Endometrial microvascular endothelial cells (primary cell): ENCODE measurements at regions not wholly inside any gene's neighbourhood (a gene's known extent, or its start where the extent isn't known, plus 50 kb on each side); places are given as distances from the start of the nearest gene placed in this dataset.

Experiments used
- in situ Hi-C: cut with HindIII; loops from 2 replicates; pipeline ENCODE4 v1.10.0; 2017; ENCODE audit warnings: low sequenced_read_pairs, low pct_unique_long_range_greater_than_20kb; ENCODE audit errors: inconsistent ontology term

DNA sequence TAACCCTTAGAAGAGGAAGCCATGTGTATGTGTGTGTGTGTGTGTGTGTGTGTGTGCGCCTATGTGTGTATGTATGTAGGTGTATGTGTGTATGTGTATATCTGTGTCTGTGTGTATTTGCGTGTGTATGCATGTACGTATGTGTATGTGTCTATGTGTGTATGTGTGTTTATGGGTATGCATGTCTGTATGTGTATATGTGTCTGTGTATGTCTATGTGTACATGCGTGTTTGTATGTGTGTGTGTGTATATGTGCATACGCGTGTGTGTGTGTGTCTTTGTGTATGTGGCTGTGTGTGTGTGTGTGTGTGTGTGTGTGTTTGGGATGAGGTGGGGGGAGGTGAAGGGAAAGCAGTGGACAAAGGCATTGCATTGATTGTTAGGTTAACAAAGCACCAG, 380.2 kb downstream of the HRH4 start:
- in situ Hi-C loops, result no loop called here

DNA sequence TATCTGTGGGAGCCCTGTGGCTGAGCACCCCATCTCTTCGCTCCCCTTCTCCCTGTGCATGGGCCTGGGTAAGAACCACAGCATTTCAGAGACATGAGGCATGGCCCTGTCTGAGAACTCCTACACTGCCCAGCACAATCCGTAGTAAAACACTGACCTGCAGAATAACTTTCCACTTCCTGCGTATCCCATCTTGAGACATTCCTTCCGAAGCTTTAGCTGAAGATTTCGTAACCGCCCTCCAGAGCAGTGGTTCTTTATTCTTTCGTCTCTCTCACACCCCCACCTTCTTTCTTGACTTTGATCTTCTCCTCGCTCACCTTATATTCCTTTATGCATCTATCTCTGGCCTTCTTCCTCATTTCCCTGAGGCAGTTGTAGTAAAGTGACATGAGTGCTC, 381.1 kb downstream of the HRH4 start:
- in situ Hi-C loops, result no loop called here

DNA sequence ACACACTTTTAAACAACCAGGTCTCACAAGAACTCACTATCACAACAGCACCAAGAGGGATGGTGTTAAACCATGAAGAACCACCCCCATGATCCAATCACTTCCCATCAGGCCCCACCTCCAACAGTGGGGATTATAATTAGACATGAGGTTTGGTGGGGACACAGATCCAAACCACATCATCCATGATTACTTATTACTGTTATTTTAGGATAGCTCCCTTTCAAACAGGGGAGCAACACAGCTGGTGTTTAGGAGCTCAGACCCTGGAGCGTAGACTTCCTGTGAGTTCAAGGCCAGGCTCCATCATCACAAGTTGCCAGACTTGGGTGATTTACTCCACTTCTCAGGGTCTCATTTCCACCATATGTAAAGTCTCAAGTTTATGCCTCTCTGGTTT, 382.7 kb downstream of the HRH4 start:
- in situ Hi-C loops, result no loop called here

DNA sequence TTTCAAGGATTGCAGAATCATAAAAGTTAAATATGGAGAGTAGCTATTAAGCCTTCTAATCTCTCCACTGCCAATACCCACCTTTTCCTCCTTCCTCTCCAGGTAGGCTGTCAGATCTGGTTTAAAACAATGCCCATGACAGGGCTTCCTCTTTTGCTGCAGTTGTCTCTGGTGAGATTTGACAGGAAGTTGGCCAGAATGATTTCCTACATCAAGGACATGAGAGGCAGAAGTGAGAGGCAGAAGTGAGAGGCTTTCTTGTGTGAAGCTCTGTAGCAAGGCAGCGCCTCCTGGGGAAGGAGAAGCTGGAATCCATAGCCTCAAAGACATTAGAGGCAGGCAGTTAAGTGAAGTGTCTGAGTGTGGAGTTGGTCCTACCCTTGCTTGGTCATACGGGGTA, 385.7 kb downstream of the HRH4 start:
- in situ Hi-C loops, result no loop called here

DNA sequence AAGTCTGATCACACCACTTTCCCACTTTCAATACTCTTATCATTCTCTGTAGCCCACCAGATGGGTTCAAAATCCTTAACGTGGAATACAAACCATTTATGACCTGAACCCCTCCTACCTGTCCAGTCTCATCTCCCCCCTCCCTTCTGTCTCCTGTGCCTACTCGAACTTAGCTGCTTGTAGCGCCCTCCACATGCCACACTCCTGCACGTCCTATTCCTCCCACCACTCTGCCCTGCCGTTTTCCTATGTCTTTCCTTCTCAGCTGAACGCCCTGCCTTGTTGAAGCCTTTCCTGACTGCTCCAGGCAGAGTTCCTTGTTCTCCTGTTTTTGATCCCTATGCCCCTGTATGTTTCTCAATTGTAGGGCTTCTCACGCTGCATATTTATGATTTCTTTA, 390.1 kb downstream of the HRH4 start:
- in situ Hi-C loops, result no loop called here

DNA sequence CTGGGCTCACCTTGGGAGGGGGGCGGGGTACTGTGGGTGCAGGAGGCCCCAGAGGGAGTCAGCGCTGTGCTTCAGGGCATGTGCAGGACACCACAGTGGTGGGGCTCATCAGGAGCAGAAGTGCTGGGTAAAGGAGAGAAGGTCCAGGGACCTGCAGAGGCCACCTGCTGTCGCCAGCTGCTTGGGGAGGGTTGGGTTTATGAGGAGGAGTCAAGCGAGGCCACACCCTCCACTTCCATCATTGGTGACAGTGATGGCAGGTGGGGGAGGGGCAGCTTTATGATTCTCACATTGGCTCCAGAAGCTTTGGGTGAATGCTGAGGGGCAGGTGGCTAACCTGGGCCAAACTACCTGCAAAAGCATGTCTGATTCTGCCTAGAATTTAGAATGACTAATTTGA, 392.6 kb downstream of the HRH4 start:
- in situ Hi-C loops, result no loop called here

DNA sequence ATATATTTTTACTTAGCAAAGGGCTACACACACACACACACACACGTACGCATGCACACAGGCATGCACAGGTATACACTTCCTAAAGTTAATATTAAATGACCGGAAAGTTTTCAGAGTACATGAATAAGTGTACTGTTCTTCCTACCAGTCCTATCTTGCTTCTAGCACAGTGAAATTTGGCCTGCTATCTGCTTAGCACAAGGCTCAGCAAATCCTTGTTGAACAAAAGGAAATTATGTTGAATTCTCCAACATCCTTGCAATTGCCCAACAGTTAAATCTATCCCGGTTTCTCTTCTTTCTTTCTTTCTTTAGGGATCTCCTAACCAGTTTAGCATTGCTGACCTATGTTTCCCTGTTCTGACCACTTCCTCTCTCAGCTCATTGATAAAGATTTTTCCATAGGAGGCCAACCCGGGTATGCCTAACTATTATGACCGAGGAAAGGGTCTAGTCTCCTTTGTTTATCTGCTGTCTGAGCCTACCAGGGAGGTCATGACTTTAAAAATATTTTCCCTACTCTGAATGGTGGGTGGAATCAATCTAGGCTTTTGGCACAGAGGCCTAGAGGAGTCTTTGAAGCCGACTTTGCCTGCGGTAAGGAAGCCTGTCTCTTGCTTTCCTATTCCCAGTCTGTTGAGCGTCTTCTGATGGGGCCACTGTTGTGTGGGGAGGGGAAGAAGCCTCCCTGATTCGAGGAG, 400.7 kb downstream of the HRH4 start:
- in situ Hi-C loops, result no loop called here

DNA sequence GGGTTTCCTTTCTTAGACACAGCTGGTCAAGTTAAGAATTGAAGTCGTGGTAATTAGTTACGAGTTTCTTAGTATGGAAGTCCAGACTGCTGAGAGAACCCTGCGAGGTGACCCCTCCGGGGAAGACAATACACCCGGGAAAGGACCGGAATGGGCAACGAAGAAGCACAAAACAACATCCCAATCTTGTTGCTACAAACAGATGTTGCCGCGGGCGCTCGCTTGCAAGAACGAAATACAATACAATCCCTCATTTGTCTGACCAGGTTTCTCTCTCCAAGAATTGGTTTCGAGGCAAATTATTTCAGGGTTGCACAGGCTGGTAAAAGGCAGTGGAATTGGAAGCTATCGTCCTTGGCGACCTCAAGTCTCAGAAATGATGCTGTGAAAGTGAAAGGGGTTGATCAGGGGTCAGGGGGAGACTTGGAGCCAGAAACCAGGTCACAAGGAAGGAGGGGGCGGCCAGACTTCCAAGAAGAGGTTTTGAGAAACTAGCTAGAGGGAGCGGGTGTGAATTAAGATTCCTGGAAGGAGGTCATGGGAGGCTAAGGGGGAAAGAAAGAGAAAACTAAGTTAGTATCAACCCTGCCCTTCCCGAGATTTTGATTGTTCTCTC, 401.9 kb downstream of the HRH4 start:
- in situ Hi-C loops, result no loop called here

DNA sequence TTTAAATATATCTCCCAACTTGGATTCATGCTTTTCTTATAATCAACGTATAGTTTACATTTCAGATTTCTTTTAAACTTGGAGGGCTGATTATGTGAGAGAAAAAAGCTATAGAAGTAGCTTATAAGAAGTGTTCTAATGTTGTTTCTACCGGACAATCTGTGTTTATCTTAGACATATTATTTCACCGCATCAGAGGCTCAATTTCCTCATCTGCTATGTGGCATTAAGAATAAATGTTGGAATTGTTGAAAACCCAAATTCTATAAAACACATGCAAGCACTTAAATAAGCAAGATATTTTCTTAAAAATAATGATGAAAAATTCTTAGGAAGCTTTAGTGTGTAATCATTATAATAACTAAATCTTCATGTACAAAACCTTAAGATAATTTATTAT, 407.9 kb downstream of the HRH4 start:
- in situ Hi-C loops, result no loop called here

DNA sequence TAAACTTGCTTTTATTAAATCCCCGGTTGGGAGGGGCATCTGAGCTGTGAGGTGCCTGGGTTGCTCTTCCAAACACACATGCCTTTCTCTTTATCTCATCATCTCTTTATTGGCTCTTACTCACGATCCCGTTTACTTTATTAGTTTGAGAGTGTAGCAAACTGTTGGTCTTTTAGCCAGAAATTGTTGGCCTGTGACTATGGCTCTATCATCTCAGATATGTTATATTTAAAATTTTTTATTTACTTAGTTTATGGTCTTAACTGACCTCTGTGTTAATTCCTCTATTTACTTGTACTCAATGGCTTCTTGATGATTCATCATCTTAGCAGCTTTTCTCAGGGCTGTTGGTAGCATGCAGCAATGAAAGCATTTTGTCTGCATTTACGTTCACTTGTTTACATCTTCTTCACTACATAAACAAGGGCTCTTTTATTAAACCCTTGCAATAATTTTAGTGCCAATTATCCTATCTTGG, 408.4 kb downstream of the HRH4 start:
- in situ Hi-C loops, result no loop called here

DNA sequence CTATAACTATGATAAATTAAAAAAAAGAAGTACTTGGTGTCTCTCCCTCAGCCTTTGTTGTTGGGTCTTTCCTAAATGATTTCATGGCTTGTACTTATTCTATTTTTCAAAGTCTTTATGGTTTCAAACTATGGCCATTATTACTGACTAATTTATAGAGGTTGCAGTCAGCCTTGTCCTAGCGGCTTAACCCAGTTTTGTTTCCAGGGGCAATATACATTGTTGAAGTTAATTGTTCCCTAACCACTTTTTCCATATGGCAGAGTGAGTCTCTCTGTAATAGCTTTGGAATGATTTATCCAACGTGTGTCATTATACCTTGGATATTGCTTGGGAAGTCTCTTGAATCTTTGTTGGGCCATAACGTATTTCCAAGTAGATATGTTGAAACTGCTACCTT, 408.8 kb downstream of the HRH4 start:
- in situ Hi-C loops, result no loop called here

DNA sequence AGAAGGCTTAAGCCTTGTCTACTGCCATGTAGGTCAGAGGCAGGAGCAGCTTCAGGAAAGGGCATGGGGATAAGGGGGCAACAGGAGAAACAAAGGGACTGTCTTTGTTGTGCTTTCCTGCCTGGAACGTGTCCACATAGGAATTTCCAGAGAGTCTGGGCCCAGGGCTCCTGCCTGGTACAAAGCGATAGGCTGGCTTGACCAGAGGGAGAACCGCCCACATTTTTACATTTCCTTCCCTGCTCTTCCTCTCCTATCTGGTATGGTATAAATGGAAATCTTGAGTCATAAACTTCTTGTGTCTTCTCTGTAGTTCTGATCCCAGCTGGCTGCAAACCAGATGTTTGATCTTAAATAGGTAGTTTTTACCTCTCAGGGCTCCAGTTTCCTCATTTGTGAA, 414.8 kb downstream of the HRH4 start:
- in situ Hi-C loops, result loop anchor here (25.0 kb wide), 1 partner anchor 362 kb away; no protein-coding TSS in a partner anchor

DNA sequence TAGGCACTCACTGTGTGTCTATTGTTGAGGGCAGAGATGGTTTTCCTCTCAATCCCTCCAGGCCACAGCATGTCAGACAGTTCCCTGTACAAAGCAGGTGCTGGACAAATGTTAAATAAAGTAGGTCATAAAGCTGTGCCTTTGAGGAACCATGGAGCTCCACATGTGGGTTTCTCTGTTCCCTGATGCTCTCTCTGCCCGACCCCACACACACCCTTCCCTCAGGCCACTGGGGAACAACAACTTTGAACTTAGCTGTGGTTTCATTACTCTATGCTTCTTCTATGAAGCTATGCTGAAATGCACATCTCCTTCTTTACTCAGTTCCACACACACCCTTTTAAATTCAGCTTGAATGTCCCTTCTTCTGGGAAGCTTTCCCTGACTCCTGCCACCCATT, 415.3 kb downstream of the HRH4 start:
- in situ Hi-C loops, result loop anchor here (25.0 kb wide), 1 partner anchor 362 kb away; no protein-coding TSS in a partner anchor

DNA sequence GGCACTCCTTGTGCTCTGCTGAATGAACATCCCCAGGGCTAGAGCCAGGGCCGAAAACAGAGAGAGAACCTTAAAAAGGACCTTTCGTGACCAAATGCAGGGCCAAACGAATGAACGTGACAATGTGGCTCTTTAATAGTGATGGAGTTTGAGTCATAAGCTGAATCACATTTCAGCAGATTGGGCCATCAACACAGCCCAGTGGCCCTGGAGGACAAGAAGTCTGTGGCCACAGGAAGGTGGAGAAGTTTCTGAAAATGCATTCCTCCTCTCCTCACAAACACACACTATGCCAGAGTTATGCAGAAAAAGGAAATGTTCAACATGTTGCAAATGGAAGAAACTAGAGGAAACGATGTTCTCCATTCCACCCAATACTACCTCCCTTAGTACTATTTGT, 415.8 kb downstream of the HRH4 start:
- in situ Hi-C loops, result loop anchor here (25.0 kb wide), 1 partner anchor 361 kb away; no protein-coding TSS in a partner anchor

DNA sequence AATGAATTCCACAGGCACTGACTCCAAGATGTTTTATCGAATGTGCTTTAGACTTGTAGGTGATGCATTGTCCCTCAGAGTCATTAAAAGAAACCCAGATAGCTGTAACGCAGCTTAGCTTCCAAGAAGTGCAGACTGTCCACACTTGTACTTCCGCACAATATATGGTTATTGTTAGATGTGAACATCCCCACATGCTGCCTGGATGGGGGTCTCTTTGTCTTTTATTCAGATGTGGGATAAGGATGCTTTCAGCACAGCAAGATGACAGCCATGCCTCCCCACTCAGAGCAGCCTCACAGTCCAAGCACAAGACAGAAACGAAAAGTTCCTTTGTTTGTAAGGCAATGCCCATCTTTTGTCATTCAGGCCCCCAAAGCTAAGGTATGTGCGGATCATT, 416.6 kb downstream of the HRH4 start:
- in situ Hi-C loops, result loop anchor here (25.0 kb wide), 1 partner anchor 360 kb away; no protein-coding TSS in a partner anchor

DNA sequence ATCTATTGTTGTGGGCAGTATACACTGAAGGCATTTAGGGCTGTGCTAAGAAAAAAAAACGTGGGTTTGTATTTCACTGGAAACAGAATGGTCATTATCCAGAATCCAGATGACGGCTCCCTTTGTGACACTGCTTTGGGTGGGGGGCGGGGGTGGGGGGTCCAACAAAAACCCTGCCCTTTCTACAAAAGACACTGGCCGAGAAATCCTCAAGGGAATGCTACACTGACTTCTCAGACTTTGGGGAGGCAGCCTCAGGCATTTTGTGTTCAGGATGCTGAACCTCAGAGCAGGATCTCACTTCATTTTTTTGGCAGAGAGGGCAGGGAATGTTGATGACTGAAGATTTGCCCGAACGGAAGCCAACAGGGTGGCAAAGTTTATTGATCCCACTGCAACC, 417.1 kb downstream of the HRH4 start:
- in situ Hi-C loops, result loop anchor here (25.0 kb wide), 1 partner anchor 360 kb away; no protein-coding TSS in a partner anchor

DNA sequence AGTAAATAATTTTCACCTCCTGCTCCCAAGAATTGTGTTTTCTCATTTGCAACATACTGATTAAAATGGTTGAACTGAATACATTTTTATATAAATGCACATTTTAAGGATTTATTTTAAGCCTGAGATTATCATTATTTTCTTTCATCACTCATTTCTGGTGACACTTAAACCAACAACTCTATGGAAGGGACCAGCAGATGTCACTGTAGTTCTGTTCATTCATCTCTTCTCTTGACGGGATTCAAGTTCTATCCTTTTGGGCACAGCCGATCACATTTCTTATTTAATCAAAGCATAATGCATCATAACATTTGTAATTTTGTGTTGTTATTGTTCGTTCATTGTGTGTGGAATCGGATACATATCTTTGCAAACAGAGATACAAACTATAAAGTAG, 417.9 kb downstream of the HRH4 start:
- in situ Hi-C loops, result loop anchor here (25.0 kb wide), 1 partner anchor 359 kb away; no protein-coding TSS in a partner anchor

DNA sequence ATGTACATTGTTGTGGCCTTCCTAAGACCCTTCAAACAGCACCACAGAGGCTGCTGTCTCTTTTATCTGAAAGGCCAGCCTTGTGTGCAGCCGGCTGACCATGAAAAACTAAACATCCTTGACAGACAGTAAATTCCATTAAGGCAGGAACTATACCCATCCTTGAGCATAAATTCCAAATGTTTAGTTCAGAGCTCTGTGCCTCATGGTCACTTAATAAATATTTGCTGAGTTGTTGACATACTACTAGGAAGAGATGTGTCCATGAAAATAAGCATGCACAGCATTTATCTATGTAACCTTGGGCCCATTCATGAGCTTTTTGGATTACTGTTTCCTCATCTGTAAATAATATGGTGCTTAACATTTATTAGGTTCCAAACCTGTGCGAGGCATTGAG, 424.8 kb downstream of the HRH4 start:
- in situ Hi-C loops, result loop anchor here (25.0 kb wide), 1 partner anchor 352 kb away; no protein-coding TSS in a partner anchor

DNA sequence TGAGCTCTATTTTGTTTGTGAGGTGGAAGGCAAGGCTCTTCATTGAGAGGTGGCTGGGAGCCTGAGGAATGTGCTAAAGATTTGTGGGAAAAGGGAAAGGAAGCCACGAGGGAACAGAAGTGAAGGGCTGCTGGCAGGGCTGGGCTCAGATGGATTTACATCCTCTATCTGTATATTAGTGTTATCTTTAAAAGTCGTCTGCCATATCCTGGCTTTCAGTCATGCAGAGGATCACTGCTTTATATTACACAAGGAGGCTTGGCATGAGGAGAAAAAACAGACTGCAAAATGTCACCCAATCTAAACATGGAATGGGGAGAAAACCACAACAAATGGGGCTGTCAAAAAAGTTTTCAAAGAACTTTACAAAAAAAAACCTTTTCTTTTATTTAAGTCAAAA, 434.4 kb downstream of the HRH4 start:
- in situ Hi-C loops, result loop anchor here (25.0 kb wide), 1 partner anchor 342 kb away; no protein-coding TSS in a partner anchor

DNA sequence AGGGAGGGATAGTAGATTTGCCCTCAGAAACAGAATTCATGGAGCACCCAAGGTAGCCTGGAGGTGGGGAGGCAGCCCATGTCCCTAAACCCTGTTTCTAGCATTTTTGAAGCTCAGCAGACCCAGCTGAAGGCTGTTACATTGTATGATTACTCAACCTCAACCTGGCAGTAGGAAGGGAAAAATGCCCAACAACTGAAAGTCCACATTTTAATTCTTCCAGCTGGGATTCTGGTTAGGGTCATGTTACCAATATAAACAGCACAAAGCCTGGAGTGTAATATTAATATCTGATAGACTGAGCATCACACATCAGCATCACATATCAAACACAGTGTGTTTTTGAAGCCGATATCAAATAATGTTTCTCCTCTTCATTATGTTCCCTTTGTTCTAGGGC, 437.0 kb downstream of the HRH4 start:
- in situ Hi-C loops, result loop anchor here (25.0 kb wide), 1 partner anchor 340 kb away; no protein-coding TSS in a partner anchor
